Ishikawa (cell line): ENCODE measurements at regions not wholly inside any gene's neighbourhood (a gene's known extent, or its start where the extent isn't known, plus 50 kb on each side); places are given as distances from the start of the nearest gene placed in this dataset.

Source experiments
- CEBPB ChIP-seq: IDR thresholded peaks from 2 replicates; pipeline ENCODE4 v1.6.1; 2012
- CREB1 ChIP-seq: IDR thresholded peaks from 2 replicates; pipeline ENCODE4 v1.6.1; 2012; ENCODE audit warnings: low read depth
- EGR1 ChIP-seq: IDR thresholded peaks from 2 replicates; pipeline ENCODE4 v1.6.1; 2012
- EP300 ChIP-seq: IDR thresholded peaks from 2 replicates; pipeline ENCODE4 v1.6.1; 2012; ENCODE audit warnings: borderline replicate concordance
- FOXM1 ChIP-seq: IDR thresholded peaks from 2 replicates; pipeline ENCODE4 v1.6.1; 2012; ENCODE audit warnings: low read depth, borderline replicate concordance
- NFIC ChIP-seq: IDR thresholded peaks from 2 replicates; pipeline ENCODE4 v1.6.1; 2012
- RAD21 ChIP-seq: IDR thresholded peaks from 2 replicates; pipeline ENCODE4 v1.6.1; 2012; ENCODE audit warnings: low read depth
- TAF1 ChIP-seq: IDR thresholded peaks from 2 replicates; pipeline ENCODE4 v1.6.1; 2012; ENCODE audit warnings: low read depth, mild to moderate bottlenecking
- TCF12 ChIP-seq: IDR thresholded peaks from 2 replicates; pipeline ENCODE4 v1.6.1; 2012; ENCODE audit warnings: low read depth
- TEAD4 ChIP-seq: IDR thresholded peaks from 2 replicates; pipeline ENCODE4 v1.6.1; 2012
- USF1 ChIP-seq: IDR thresholded peaks from 2 replicates; pipeline ENCODE4 v1.6.1; 2012
- YY1 ChIP-seq: IDR thresholded peaks from 2 replicates; pipeline ENCODE4 v1.6.1; 2012; ENCODE audit warnings: low read depth
- ZBTB7A ChIP-seq: IDR thresholded peaks from 2 replicates; pipeline ENCODE4 v1.6.1; 2012; ENCODE audit warnings: low read depth
- TF ChIP-seq, protein P1 (sequence below): IDR thresholded peaks from 2 replicates; pipeline ENCODE4 v1.6.1; 2012
- TF ChIP-seq, protein P2 (sequence below): IDR thresholded peaks from 2 replicates; pipeline ENCODE4 v1.6.1; 2012; ENCODE audit warnings: low read depth, mild to moderate bottlenecking

GRCh38 chr2:223470602-223471001, 131.6 kb downstream of the SCG2 start:
- no peak for TF ChIP-seq ZBTB7A
- no peak for TF ChIP-seq FOXM1
- no peak for TF ChIP-seq USF1
- TF ChIP-seq TAF1 = no peak
- no peak for TF ChIP-seq CEBPB
- no peak for TF ChIP-seq CREB1
- no peak for TF ChIP-seq NFIC
- no peak for TF ChIP-seq TCF12
- no peak for TF ChIP-seq EP300

DNA sequence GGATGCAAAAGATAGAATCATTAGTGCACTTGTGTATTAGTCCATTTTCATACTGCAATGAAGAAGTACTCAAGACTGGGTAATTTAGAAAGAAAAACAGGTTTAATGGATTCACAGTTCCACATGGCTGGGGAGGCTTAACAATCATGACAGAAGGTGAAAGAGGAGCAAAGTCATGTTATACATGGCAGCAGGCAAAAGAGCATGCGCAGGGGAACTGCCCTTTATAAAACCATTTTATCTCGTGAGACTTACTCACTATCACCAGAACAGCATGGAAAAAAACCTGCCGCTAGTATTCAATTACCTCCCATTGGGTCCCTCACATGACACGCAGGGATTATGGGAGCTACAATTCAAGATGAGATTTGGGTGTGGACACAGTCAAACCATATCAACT, 129.4 kb downstream of the SCG2 start:
- no peak for TF ChIP-seq TCF12
- no peak for TF ChIP-seq TEAD4
- no peak for TF ChIP-seq RAD21
- no peak for TF ChIP-seq FOXM1
- no peak for TF ChIP-seq ZBTB7A
- TF ChIP-seq, protein P1, sequence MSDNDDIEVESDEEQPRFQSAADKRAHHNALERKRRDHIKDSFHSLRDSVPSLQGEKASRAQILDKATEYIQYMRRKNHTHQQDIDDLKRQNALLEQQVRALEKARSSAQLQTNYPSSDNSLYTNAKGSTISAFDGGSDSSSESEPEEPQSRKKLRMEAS = no peak
- TF ChIP-seq EP300 = no peak
- TF ChIP-seq EGR1 = no peak
- no peak for TF ChIP-seq USF1
- TF ChIP-seq, protein P2, sequence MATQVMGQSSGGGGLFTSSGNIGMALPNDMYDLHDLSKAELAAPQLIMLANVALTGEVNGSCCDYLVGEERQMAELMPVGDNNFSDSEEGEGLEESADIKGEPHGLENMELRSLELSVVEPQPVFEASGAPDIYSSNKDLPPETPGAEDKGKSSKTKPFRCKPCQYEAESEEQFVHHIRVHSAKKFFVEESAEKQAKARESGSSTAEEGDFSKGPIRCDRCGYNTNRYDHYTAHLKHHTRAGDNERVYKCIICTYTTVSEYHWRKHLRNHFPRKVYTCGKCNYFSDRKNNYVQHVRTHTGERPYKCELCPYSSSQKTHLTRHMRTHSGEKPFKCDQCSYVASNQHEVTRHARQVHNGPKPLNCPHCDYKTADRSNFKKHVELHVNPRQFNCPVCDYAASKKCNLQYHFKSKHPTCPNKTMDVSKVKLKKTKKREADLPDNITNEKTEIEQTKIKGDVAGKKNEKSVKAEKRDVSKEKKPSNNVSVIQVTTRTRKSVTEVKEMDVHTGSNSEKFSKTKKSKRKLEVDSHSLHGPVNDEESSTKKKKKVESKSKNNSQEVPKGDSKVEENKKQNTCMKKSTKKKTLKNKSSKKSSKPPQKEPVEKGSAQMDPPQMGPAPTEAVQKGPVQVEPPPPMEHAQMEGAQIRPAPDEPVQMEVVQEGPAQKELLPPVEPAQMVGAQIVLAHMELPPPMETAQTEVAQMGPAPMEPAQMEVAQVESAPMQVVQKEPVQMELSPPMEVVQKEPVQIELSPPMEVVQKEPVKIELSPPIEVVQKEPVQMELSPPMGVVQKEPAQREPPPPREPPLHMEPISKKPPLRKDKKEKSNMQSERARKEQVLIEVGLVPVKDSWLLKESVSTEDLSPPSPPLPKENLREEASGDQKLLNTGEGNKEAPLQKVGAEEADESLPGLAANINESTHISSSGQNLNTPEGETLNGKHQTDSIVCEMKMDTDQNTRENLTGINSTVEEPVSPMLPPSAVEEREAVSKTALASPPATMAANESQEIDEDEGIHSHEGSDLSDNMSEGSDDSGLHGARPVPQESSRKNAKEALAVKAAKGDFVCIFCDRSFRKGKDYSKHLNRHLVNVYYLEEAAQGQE = no peak
- TF ChIP-seq NFIC = no peak
- no peak for TF ChIP-seq CREB1
- no peak for TF ChIP-seq TAF1
- TF ChIP-seq YY1 = no peak
- no peak for TF ChIP-seq CEBPB

GRCh38 chr2:223474893-223475292, 127.3 kb downstream of the SCG2 start:
- TF ChIP-seq, protein P1 = no peak
- no peak for TF ChIP-seq EP300
- TF ChIP-seq TEAD4 = no peak
- no peak for TF ChIP-seq YY1
- TF ChIP-seq FOXM1 = no peak
- no peak for TF ChIP-seq RAD21
- TF ChIP-seq, protein P2 = no peak
- TF ChIP-seq USF1 = no peak
- TF ChIP-seq TCF12 = no peak
- TF ChIP-seq ZBTB7A = no peak
- TF ChIP-seq NFIC = no peak
- no peak for TF ChIP-seq TAF1
- TF ChIP-seq CREB1 = no peak
- no peak for TF ChIP-seq EGR1

- TF ChIP-seq FOXM1 = no peak
- no peak for TF ChIP-seq TCF12
- no peak for TF ChIP-seq TAF1
- no peak for TF ChIP-seq CREB1
- TF ChIP-seq USF1 = no peak
- TF ChIP-seq, protein P2 = no peak
Observed at GRCh38 chr2:223475901-223476300, 126.3 kb downstream of the SCG2 start.
